Stomach (tissue), 4 donors: ENCODE measurements at regions not wholly inside any gene's neighbourhood (a gene's known extent, or its start where the extent isn't known, plus 50 kb on each side); places are given as distances from the start of the nearest gene placed in this dataset.

Source experiments
- POLR2A ChIP-seq, 4 donors: fragments of 450-650 bp; IDR thresholded peaks; one replicate each; pipeline ENCODE4 v1.6.1; 2016; ENCODE audit warnings: antibody characterized with exemption in 4 of 4, control low read depth in 2 of 4, mild to moderate bottlenecking in 1 of 4, moderate library complexity in 1 of 4
- POLR2AphosphoS5 ChIP-seq, 3 donors: sonication (generic); formaldehyde crosslinking; IDR thresholded peaks; one replicate each; pipeline ENCODE4 v1.6.1; 2016; ENCODE audit warnings: antibody characterized with exemption in 3 of 3
- TF ChIP-seq, protein P1 (sequence below), 7 experiments: fragments of 450-650 bp in 4 of 7; fragments of 200-600 bp in 3 of 7; sonication (generic) in 3 of 7; IDR thresholded peaks; one replicate each; pipeline ENCODE4 v1.5.1; 2016 to 2019; ENCODE audit warnings: antibody characterized with exemption in 7 of 7, control low read depth in 2 of 7, mild to moderate bottlenecking in 1 of 7

DNA sequence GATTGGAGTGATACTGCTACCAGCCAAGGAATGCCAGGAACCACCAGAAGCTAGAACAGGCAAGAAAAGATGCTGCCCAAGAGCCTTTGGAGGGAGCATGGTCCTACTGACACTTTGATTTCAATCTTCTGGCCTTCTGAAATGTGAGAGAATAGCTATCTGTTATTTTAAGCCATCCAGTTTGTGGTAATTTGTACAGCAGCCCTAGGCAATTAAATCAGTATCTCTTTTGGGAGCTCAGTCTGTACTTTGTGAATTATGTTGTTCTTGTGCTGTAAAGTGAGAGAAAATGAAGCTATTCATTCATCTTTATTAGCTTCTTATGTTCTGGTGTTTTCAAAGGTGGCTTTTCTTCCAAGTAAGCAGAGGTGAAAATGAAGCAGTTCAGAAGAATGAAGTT is 381.3 kb downstream of the PDCD6IP start:
- no peak for TF ChIP-seq POLR2A (IDR thresholded peaks at IDR 0.05)
- TF ChIP-seq, protein P1, sequence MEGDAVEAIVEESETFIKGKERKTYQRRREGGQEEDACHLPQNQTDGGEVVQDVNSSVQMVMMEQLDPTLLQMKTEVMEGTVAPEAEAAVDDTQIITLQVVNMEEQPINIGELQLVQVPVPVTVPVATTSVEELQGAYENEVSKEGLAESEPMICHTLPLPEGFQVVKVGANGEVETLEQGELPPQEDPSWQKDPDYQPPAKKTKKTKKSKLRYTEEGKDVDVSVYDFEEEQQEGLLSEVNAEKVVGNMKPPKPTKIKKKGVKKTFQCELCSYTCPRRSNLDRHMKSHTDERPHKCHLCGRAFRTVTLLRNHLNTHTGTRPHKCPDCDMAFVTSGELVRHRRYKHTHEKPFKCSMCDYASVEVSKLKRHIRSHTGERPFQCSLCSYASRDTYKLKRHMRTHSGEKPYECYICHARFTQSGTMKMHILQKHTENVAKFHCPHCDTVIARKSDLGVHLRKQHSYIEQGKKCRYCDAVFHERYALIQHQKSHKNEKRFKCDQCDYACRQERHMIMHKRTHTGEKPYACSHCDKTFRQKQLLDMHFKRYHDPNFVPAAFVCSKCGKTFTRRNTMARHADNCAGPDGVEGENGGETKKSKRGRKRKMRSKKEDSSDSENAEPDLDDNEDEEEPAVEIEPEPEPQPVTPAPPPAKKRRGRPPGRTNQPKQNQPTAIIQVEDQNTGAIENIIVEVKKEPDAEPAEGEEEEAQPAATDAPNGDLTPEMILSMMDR (IDR thresholded peaks at IDR 0.05), result no peak
- TF ChIP-seq POLR2AphosphoS5 (IDR thresholded peaks at IDR 0.05), result no peak
